IPS-18a (cell line): ENCODE measurements at regions not wholly inside any gene's neighbourhood (a gene's known extent, or its start where the extent isn't known, plus 50 kb on each side); places are given as distances from the start of the nearest gene placed in this dataset.
A peak's percentile ranks its signal among the peaks of the same experiment; 100 is the strongest.
"Not testable (repeated sequence)": the region's sequence is repeated elsewhere in the genome, so short reads cannot be mapped to it uniquely, and the experiment has no call there.

Experiments
- H3K27ac ChIP-seq: one replicate; pipeline ENCODE4 v1.5.1; 2013; ENCODE audit warnings: low read length
- H3K27me3 ChIP-seq: one replicate; pipeline ENCODE4 v1.6.1; 2013; ENCODE audit warnings: mild to moderate bottlenecking, low read length; ENCODE audit not compliant: control insufficient read depth, insufficient read depth
- H3K36me3 ChIP-seq: one replicate; pipeline ENCODE4 v1.6.1; 2013; ENCODE audit warnings: low read depth, low read length; ENCODE audit not compliant: control insufficient read depth
- H3K4me1 ChIP-seq: one replicate; pipeline ENCODE4 v1.6.1; 2013; ENCODE audit warnings: low read depth, low read length; ENCODE audit not compliant: control insufficient read depth
- H3K4me3 ChIP-seq: one replicate; pipeline ENCODE4 v1.5.1; 2013; ENCODE audit warnings: low read length
- H3K9ac ChIP-seq: one replicate; pipeline ENCODE4 v1.6.1; 2013; ENCODE audit warnings: mild to moderate bottlenecking, low read length, moderate library complexity
- H3K9me3 ChIP-seq: one replicate; pipeline ENCODE4 v1.6.1; 2013; ENCODE audit warnings: low read depth, low read length; ENCODE audit not compliant: control insufficient read depth

DNA sequence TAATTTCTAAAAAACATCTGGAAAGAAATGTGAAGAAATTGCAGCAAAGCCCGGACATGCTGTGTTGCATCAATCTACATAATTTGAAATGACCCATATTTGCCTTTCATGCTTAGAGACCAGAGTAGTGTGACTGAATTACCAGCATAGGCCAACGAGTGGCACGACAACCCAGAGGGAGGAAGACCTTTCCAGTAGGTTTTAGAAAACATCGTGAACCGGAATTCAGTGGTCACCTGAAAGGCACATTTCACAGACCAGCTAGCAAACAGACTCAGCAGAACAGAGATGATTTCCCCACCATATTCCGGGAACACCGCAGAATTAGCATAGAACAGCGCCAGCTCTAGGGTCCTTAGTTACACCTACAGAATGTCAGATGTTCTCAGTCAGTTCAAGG lies 620.0 kb upstream of the ZNF385D start:
- Histone ChIP-seq H3K27ac (no peak overlapping the region), H3K4me3 (peak overlapping the region; percentile 64)

DNA sequence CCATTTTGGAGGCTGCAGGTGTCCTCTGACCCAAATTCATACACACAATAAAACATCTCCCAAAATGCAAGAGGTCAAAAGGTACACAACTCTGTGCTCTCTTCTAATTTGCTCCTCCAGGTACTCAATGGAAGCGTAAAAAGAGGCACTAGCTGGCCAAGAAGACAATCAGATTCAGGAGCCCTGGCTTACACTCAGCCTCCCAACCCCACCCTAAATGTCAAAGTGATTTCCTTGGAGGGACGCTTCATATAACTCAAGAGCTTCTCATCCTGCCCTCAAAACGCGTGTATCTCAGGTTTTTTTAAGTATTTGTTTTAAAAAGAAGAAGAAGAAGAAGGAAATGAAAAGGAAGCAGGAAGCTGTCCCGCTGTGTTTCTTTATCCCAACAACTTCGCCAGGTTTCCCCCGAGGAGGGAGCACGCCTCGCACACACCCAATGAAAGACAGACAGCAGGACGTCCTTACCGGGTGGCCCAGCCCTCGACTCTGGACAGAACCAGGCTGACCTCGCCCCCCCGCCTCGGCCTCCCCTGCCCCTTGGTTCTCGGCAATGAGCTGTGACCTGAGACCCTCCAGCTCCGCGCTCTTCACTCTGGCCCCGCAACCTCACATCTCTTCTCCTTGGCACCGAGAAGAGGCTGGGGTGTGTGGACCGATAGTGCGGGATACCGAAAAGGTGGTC lies 620.7 kb upstream of the ZNF385D start:
- Histone ChIP-seq H3K9ac (peak overlapping the region; percentile 30), H3K27ac (no peak overlapping the region), H3K27me3 (peaks cover 51% of the 10 kb centered on the region), H3K4me3 (peak overlapping the region; percentile 64), H3K9me3 (no peaks in the 10 kb centered on the region), H3K4me1 (peaks cover 6% of the 10 kb centered on the region), H3K36me3 (no peaks in the 10 kb centered on the region)

More for the DNA sequence above, 620.0 kb upstream of the ZNF385D start:
- H3K27me3 ChIP-seq = peaks cover 51% of the 10 kb centered on the region
- no peak overlapping the region for H3K9ac ChIP-seq
- peaks cover 6% of the 10 kb centered on the region for H3K4me1 ChIP-seq
- no peaks in the 10 kb centered on the region for H3K9me3 ChIP-seq
- H3K36me3 ChIP-seq = no peaks in the 10 kb centered on the region

DNA sequence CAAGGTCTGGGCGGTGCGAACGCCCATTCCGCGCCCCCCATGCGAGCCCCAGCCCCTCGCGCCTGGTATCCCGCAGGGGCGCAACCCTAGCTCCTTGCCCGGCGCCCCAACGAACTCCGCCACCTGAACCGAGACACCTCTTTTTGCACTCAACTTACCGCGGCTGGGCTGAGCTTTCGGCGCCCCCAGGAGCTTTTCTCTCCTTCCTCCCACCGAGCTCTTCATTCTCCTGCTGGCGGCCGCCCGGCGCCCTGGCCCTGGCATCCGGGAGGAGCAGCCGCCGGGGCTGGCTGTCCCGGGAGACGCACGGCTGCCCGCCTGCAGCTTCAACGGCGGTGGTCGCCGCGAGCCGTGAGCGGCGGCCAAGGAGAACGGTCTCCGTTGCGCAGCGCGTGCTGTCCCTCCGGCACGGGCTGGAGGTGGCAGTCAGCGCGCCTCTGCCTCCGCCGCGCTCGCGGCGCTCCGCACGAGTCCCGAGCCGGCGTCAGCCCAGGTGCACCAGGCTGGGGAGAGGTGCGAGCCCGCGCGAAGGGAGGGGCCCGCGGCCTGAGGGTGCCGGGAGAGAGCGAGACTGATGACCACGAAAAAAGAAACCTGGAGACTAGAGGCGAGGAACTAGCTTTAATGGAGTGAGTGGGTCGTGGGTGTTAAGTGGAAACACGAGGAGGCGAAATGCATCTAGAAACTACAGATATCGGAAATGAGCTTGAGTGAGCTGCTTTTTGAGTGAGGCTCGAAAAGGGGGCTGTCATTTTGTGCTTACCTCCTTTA lies 621.5 kb upstream of the ZNF385D start:
- peaks cover 51% of the 10 kb centered on the region for H3K27me3 ChIP-seq
- H3K4me3 ChIP-seq = peak overlapping the region; percentile 64
- peaks cover 6% of the 10 kb centered on the region for H3K4me1 ChIP-seq
- H3K9ac ChIP-seq = peak overlapping the region; percentile 30
- H3K27ac ChIP-seq = no peak overlapping the region
- H3K36me3 ChIP-seq = no peaks in the 10 kb centered on the region
- no peaks in the 10 kb centered on the region for H3K9me3 ChIP-seq

DNA sequence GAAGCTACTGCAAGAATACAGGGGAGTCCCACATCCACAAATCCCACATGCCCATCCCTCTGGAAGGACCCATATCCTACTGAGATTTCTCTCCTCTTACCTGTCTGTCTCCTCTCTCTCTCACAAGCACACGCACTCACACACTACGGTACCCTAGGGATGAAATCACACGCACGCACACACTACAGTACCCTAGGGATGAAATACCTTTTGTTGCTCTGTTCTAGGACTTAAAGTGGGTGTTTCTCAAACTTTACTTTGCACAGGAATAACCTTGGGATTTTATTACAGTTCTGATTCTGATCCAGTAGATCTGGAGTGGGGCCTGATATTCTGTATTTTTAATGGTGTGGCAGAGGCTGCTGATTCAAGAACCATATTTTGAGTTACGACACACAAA lies 622.2 kb upstream of the ZNF385D start:
- Histone ChIP-seq H3K9ac (no peak overlapping the region), H3K27me3 (peaks cover 51% of the 10 kb centered on the region), H3K27ac (no peak overlapping the region), H3K9me3 (no peaks in the 10 kb centered on the region), H3K4me1 (peaks cover 6% of the 10 kb centered on the region), H3K36me3 (no peaks in the 10 kb centered on the region), H3K4me3 (peak overlapping the region; percentile 64)

DNA sequence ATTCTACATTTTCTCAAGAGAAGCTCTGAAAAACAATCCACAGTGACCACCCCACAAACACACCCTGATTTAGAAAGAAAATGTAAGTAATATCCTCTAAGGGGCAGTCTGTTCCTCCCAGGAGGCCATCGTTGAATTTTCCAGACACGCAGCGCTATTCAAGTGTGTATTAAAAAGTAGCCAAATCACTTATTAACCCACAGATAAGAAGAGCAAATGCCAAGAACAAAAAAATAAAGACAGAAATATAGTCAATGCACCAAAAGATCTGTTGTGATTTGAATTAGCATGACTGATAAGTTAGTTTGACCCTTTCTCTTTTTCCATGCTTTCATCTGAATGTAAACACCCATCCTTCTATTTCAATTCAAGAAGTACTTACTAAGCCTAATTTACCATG lies 622.8 kb upstream of the ZNF385D start:
- H3K4me1 ChIP-seq = peaks cover 6% of the 10 kb centered on the region
- H3K4me3 ChIP-seq = no peak overlapping the region
- no peaks in the 10 kb centered on the region for H3K9me3 ChIP-seq
- no peak overlapping the region for H3K27ac ChIP-seq
- H3K9ac ChIP-seq = no peak overlapping the region
- H3K27me3 ChIP-seq = peaks cover 51% of the 10 kb centered on the region
- no peaks in the 10 kb centered on the region for H3K36me3 ChIP-seq

DNA sequence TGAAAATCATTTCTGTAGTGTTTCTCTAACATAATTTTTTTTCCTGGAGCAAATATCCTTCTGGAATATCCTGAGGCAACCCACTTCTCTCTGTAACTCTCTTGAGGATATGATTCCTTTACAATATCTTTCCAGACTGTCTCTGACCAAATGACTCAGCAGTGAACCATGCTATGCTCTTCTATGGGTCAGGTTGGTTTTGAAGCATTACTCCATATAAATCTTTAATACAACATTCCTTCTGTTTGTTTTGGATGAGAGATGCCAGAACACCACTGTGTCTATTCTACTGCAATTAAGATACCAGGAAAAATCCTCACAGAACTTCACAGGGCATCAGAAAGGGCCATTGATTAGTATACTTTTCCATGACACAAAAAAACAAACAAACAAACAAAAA lies 626.4 kb upstream of the ZNF385D start:
- Histone ChIP-seq H3K27ac (no peak overlapping the region), H3K4me1 (no peaks in the 10 kb centered on the region), H3K9ac (no peak overlapping the region), H3K9me3 (no peaks in the 10 kb centered on the region), H3K27me3 (peaks cover 26% of the 10 kb centered on the region), H3K36me3 (no peaks in the 10 kb centered on the region), H3K4me3 (no peak overlapping the region)

DNA sequence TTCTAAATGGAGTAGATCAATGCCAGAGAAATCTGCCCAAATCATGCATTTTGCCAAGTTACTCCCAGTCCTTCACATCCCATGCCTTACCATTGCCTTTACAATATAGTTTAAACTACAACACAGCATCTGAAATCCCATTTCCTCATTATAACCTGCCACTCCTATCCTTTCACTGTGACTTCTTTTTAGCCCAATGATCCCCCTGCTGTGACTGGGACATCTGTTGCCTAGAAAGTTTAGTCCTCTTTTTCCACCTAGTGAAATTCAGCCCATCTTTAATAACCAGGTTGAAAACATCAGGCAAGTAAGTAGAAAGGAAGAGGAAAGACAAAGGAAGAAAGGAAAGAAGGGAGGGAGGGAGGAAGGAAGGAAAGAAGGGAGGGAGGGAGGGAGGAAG lies 627.9 kb upstream of the ZNF385D start:
- Histone ChIP-seq H3K4me3 (no peak overlapping the region), H3K36me3 (no peaks in the 10 kb centered on the region), H3K27ac (no peak overlapping the region)

DNA sequence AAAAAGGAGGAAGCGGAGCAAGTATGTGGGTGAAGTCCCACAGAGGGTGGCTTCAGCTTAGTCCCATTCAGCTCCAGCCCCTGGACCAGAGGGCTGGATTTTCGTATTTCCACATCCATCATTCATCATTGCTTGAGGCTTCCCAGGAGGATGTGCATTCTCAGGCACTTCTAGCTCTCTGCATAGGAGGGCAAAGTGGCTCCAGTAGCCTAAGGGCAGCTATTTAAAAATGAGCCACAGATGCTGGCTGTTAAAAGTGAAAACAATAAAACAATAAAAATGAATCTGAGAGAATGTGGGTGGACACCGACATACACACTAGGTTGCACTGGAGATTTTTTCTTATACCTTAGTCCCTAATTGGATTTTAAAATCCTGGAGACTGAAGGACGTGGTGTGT lies 629.2 kb upstream of the ZNF385D start:
- Histone ChIP-seq H3K9ac (no peak overlapping the region), H3K4me1 (no peaks in the 10 kb centered on the region), H3K27me3 (no peaks in the 10 kb centered on the region), H3K4me3 (no peak overlapping the region), H3K9me3 (no peaks in the 10 kb centered on the region), H3K36me3 (no peaks in the 10 kb centered on the region), H3K27ac (no peak overlapping the region)

More for the DNA sequence above, 627.9 kb upstream of the ZNF385D start:
- no peaks in the 10 kb centered on the region for H3K4me1 ChIP-seq
- no peaks in the 10 kb centered on the region for H3K9me3 ChIP-seq
- peaks cover 11% of the 10 kb centered on the region for H3K27me3 ChIP-seq
- H3K9ac ChIP-seq = no peak overlapping the region

DNA sequence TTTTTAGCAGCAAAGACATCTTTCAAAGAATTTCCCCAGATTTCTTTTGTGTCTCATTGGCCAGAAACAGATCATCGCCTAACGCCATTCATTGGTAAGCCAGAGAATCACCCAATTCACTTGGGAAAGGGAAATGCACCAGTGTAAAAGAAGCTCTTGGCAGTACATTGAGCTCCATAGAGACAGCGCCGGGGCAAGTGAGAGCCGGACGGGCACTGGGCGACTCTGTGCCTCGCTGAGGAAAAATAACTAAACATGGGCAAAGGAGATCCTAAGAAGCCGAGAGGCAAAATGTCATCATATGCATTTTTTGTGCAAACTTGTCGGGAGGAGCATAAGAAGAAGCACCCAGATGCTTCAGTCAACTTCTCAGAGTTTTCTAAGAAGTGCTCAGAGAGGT lies 630.6 kb upstream of the ZNF385D start:
- H3K36me3 ChIP-seq, H3K4me1 ChIP-seq, H3K9me3 ChIP-seq, H3K27ac ChIP-seq, H3K27me3 ChIP-seq, H3K4me3 ChIP-seq, H3K9ac ChIP-seq: not testable (repeated sequence)

DNA sequence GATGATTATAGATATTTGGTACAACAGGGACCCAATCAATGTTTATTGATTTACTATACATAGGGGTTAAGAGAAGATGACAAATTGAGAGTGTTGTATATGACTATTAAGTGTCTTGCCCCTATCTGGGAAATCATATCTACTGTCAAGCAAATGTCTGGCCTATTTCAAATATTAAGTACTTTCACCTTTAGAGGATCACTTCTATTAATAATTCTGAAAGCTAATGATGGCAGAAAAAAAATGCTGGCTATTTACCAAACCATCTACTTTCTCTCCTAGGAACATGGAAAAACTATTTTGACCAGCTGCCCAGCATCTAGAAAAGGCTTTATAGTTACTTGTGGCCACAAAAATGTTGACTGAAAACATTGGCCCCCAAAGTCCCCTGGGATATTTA lies 632.3 kb upstream of the ZNF385D start:
- no peak overlapping the region for H3K9ac ChIP-seq
- H3K36me3 ChIP-seq = no peaks in the 10 kb centered on the region
- H3K4me1 ChIP-seq = no peaks in the 10 kb centered on the region
- H3K9me3 ChIP-seq = no peaks in the 10 kb centered on the region
- H3K27ac ChIP-seq = no peak overlapping the region
- no peaks in the 10 kb centered on the region for H3K27me3 ChIP-seq
- no peak overlapping the region for H3K4me3 ChIP-seq

DNA sequence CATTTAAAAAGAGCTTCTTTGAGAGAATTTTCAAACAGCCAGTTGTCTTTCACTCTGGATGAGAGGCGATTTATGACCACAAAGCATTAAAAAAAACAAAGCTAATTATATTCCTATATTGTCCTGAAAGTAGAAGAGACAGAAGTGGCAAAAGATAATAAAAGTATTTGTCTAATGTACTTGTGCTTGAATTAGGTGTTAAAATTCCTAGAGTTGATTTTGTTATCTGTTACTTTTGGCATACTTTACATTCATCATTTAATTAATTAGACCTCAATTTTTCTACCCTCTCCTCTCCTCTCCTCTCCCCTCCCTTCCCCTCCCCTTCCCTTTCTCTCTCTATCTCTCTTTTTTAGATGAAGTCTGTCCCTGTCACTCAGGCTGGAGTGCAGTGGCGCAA lies 635.1 kb upstream of the ZNF385D start:
- H3K27ac ChIP-seq = no peak overlapping the region
- H3K9me3 ChIP-seq = no peaks in the 10 kb centered on the region
- no peaks in the 10 kb centered on the region for H3K36me3 ChIP-seq
- no peaks in the 10 kb centered on the region for H3K4me1 ChIP-seq
- H3K4me3 ChIP-seq = no peak overlapping the region
- no peak overlapping the region for H3K9ac ChIP-seq
- no peaks in the 10 kb centered on the region for H3K27me3 ChIP-seq

DNA sequence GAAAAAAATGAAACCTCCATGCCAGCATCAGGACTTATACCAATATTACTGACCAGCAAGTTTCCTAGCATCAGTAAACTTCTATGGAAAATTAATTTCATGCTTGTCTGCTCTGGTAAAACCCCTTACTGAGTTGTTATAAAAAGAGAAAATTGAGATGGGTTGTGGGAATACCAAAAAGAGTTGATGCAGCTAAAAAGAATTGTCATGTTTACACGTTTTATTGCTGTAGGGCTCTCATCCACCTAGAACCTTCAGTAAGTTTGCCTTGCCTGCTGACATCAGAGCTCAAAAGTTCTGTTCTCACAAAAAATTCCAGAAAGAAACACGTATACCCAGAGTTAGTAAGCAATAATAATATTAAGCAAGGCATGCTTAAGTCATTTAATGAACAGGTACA lies 641.3 kb upstream of the ZNF385D start:
- Histone ChIP-seq H3K27me3 (no peaks in the 10 kb centered on the region), H3K27ac (no peak overlapping the region), H3K4me1 (no peaks in the 10 kb centered on the region), H3K4me3 (no peak overlapping the region), H3K9me3 (no peaks in the 10 kb centered on the region), H3K9ac (no peak overlapping the region), H3K36me3 (no peaks in the 10 kb centered on the region)
